SK-N-SH treated with all-trans-retinoic acid at 6 μM for 48 hours (cell line): ENCODE measurements at regions not wholly inside any gene's neighbourhood (a gene's known extent, or its start where the extent isn't known, plus 50 kb on each side); places are given as distances from the start of the nearest gene placed in this dataset.
"Not testable (repeated sequence)": the region's sequence is repeated elsewhere in the genome, so short reads cannot be mapped to it uniquely, and the experiment has no call there.

Experiments used
- ARNTL ChIP-seq: fragments of 450-650 bp; formaldehyde crosslinking; IDR thresholded peaks from 2 replicates; pipeline ENCODE4 v1.5.0; 2020; ENCODE audit warnings: low read depth, mild to moderate bottlenecking, moderate library complexity, borderline replicate concordance
- CSDC2 ChIP-seq: fragments of 250-450 bp; sonication (Bioruptor Pico); IDR thresholded peaks from 2 replicates; pipeline ENCODE4 v1.5.0; 2020; ENCODE audit warnings: mild to moderate bottlenecking, moderate library complexity
- ESRRG ChIP-seq: fragments of 250-450 bp; sonication (Bioruptor Pico); IDR thresholded peaks from 2 replicates; pipeline ENCODE4 v1.6.1; 2021; ENCODE audit warnings: mild to moderate bottlenecking
- GLIS3 ChIP-seq: fragments of 250-450 bp; sonication (Bioruptor Pico); IDR thresholded peaks from 2 replicates; pipeline ENCODE4 v1.5.0; 2020; ENCODE audit warnings: mild to moderate bottlenecking, moderate library complexity
- ISL1 ChIP-seq: fragments of 250-450 bp; sonication (Bioruptor Pico); IDR thresholded peaks from 2 replicates; pipeline ENCODE4 v2.1.2; 2022; ENCODE audit warnings: mild to moderate bottlenecking, moderate library complexity
- PATZ1 ChIP-seq: fragments of 250-450 bp; sonication (Bioruptor Pico); IDR thresholded peaks from 2 replicates; pipeline ENCODE4 v1.8.0; 2020; ENCODE audit warnings: mild to moderate bottlenecking, moderate library complexity, borderline replicate concordance
- PPARA ChIP-seq: fragments of 250-450 bp; sonication (Bioruptor Pico); IDR thresholded peaks from 2 replicates; pipeline ENCODE4 v1.5.0; 2020; ENCODE audit warnings: mild to moderate bottlenecking, borderline replicate concordance
- TOX ChIP-seq: fragments of 250-450 bp; sonication (Bioruptor Pico); IDR thresholded peaks from 2 replicates; pipeline ENCODE4 v1.8.0; 2021; ENCODE audit warnings: mild to moderate bottlenecking, moderate library complexity, borderline replicate concordance
- ZC3H10 ChIP-seq: fragments of 250-450 bp; sonication (Bioruptor Pico); IDR thresholded peaks from 2 replicates; pipeline ENCODE4 v1.5.1; 2021; ENCODE audit warnings: mild to moderate bottlenecking, moderate library complexity
- ZFP30 ChIP-seq: fragments of 450-650 bp; formaldehyde crosslinking; IDR thresholded peaks from 2 replicates; pipeline ENCODE4 v1.5.0; 2022; ENCODE audit warnings: mild to moderate bottlenecking, moderate library complexity
- TF ChIP-seq, protein P1 (sequence below): fragments of 250-450 bp; sonication (Bioruptor Pico); IDR thresholded peaks from 2 replicates; pipeline ENCODE4 v1.8.0; 2021; ENCODE audit warnings: low read depth, mild to moderate bottlenecking, moderate library complexity, borderline replicate concordance
- TF ChIP-seq, protein P2 (sequence below): fragments of 250-450 bp; sonication (Bioruptor Pico); IDR thresholded peaks from 2 replicates; pipeline ENCODE4 v1.5.1; 2020; ENCODE audit warnings: low read depth, mild to moderate bottlenecking, moderate library complexity

DNA sequence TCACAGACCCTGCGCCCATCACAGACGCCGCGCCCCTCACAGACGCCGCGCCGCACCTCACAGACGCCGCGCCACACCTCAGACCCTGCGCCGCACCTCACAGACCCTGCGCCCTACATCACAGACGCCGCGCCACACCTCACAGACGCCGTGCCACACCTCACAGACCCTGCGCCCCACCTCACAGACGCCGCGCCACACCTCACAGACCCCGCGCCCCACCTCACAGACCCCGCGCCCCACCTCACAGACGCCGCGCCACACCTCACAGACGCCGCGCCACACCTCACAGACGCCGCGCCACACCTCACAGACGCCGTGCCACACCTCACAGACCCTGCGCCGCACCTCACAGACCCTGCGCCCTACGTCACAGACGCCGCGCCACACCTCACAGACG lies 657.4 kb downstream of the TRIML1 start:
- TF ChIP-seq TOX (CRISPR knock-in tag); PPARA (CRISPR knock-in tag); ARNTL (CRISPR knock-in tag); ESRRG (CRISPR knock-in tag); PATZ1; CSDC2; ZC3H10 (CRISPR knock-in tag); ISL1 (CRISPR knock-in tag); ZFP30 (CRISPR knock-in tag); GLIS3 (CRISPR knock-in tag): not testable (repeated sequence)
- TF ChIP-seq, protein P1, sequence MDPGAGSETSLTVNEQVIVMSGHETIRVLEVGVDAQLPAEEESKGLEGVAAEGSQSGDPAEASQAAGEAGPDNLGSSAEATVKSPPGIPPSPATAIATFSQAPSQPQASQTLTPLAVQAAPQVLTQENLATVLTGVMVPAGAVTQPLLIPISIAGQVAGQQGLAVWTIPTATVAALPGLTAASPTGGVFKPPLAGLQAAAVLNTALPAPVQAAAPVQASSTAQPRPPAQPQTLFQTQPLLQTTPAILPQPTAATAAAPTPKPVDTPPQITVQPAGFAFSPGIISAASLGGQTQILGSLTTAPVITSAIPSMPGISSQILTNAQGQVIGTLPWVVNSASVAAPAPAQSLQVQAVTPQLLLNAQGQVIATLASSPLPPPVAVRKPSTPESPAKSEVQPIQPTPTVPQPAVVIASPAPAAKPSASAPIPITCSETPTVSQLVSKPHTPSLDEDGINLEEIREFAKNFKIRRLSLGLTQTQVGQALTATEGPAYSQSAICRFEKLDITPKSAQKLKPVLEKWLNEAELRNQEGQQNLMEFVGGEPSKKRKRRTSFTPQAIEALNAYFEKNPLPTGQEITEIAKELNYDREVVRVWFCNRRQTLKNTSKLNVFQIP (CRISPR knock-in tag): not testable (repeated sequence)
- TF ChIP-seq, protein P2, sequence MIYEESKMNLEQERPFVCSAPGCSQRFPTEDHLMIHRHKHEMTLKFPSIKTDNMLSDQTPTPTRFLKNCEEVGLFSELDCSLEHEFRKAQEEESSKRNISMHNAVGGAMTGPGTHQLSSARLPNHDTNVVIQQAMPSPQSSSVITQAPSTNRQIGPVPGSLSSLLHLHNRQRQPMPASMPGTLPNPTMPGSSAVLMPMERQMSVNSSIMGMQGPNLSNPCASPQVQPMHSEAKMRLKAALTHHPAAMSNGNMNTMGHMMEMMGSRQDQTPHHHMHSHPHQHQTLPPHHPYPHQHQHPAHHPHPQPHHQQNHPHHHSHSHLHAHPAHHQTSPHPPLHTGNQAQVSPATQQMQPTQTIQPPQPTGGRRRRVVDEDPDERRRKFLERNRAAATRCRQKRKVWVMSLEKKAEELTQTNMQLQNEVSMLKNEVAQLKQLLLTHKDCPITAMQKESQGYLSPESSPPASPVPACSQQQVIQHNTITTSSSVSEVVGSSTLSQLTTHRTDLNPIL (CRISPR knock-in tag): not testable (repeated sequence)
